Suprapubic skin (tissue), 4 donors: ENCODE measurements at regions not wholly inside any gene's neighbourhood (a gene's known extent, or its start where the extent isn't known, plus 50 kb on each side); places are given as distances from the start of the nearest gene placed in this dataset.

Source experiments
- DNase-seq, 2 donors: peaks; one replicate each; pipeline ENCODE4 v3.0.0-alpha.2; 2019; ENCODE audit warnings: low spot score in 2 of 2
- H3K27ac ChIP-seq: fragments of 200-600 bp; sonication (generic); one replicate; pipeline ENCODE4 v1.5.1; 2019
- H3K27me3 ChIP-seq: fragments of 200-600 bp; sonication (generic); one replicate; pipeline ENCODE4 v1.5.1; 2019
- H3K36me3 ChIP-seq: fragments of 200-600 bp; sonication (generic); one replicate; pipeline ENCODE4 v1.5.1; 2019
- H3K4me1 ChIP-seq: fragments of 200-600 bp; sonication (generic); one replicate; pipeline ENCODE4 v1.5.1; 2019
- H3K4me3 ChIP-seq: fragments of 200-600 bp; sonication (generic); one replicate; pipeline ENCODE4 v1.5.1; 2019; ENCODE audit warnings: mild to moderate bottlenecking
- H3K9me3 ChIP-seq: fragments of 200-600 bp; sonication (generic); one replicate; pipeline ENCODE4 v1.5.1; 2019
- EP300 ChIP-seq: sonication (generic); formaldehyde crosslinking; IDR thresholded peaks from one replicate; pipeline ENCODE4 v1.6.1; 2017; ENCODE audit warnings: antibody characterized with exemption
- POLR2A ChIP-seq, 2 donors: fragments of 450-650 bp; IDR thresholded peaks; one replicate each; pipeline ENCODE4 v1.6.1; 2017; ENCODE audit warnings: antibody characterized with exemption in 2 of 2, mild to moderate bottlenecking in 2 of 2, moderate library complexity in 2 of 2
- POLR2AphosphoS5 ChIP-seq, 3 donors: sonication (generic); formaldehyde crosslinking; IDR thresholded peaks; one replicate each; pipeline ENCODE4 v1.6.1; 2017; ENCODE audit warnings: antibody characterized with exemption in 3 of 3
- WGBS: methylation state at CpG from one replicate; pipeline ENCODE4 v1.1.5; 2018; 5-methylcytosine and 5-hydroxymethylcytosine counted together
- TF ChIP-seq, protein P1 (sequence below), 2 donors: fragments of 200-600 bp in 1 of 2; fragments of 450-650 bp in 1 of 2; sonication (generic) in 1 of 2; IDR thresholded peaks; one replicate each; pipeline ENCODE4 v1.5.1; 2016 to 2019; ENCODE audit warnings: antibody characterized with exemption in 2 of 2, mild to moderate bottlenecking in 1 of 2, moderate library complexity in 1 of 2

DNA sequence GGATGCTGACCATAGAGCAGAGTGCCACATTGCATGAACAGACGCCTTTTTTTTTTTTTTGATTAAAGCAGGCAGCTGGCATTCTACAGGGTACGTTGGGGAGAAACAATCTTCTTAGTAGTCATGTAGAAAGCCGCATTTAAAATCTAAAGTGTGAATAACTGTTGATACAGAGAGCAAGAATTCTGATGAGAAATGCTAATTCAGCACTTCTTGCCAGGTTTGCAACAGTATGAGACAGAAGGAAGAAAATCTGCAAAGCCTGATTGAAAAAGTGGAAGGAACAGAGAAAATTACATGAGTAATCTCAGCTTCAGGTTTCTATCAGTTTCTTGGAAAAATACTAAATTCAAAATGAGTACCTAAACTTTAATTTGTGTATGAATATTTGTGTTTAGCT, 232.7 kb upstream of the CHRM2 start:
- DNase-seq, result no peak
- TF ChIP-seq POLR2AphosphoS5 (IDR thresholded peaks at IDR 0.05) (no peak), EP300 (no peak), POLR2A (IDR thresholded peaks at IDR 0.05) (no peak)
- TF ChIP-seq, protein P1, sequence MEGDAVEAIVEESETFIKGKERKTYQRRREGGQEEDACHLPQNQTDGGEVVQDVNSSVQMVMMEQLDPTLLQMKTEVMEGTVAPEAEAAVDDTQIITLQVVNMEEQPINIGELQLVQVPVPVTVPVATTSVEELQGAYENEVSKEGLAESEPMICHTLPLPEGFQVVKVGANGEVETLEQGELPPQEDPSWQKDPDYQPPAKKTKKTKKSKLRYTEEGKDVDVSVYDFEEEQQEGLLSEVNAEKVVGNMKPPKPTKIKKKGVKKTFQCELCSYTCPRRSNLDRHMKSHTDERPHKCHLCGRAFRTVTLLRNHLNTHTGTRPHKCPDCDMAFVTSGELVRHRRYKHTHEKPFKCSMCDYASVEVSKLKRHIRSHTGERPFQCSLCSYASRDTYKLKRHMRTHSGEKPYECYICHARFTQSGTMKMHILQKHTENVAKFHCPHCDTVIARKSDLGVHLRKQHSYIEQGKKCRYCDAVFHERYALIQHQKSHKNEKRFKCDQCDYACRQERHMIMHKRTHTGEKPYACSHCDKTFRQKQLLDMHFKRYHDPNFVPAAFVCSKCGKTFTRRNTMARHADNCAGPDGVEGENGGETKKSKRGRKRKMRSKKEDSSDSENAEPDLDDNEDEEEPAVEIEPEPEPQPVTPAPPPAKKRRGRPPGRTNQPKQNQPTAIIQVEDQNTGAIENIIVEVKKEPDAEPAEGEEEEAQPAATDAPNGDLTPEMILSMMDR (IDR thresholded peaks at IDR 0.05), result no peak
- H3K4me3 ChIP-seq, result no peak overlapping the region
- no peaks in the 10 kb centered on the region for H3K4me1 ChIP-seq
- peaks cover 7% of the 10 kb centered on the region for H3K9me3 ChIP-seq
- no peaks in the 10 kb centered on the region for H3K27me3 ChIP-seq
- no peaks in the 10 kb centered on the region for H3K36me3 ChIP-seq
- H3K27ac ChIP-seq, result no peak overlapping the region
- 71% methylated on average over 3 of the region's 3 CpGs for WGBS

DNA sequence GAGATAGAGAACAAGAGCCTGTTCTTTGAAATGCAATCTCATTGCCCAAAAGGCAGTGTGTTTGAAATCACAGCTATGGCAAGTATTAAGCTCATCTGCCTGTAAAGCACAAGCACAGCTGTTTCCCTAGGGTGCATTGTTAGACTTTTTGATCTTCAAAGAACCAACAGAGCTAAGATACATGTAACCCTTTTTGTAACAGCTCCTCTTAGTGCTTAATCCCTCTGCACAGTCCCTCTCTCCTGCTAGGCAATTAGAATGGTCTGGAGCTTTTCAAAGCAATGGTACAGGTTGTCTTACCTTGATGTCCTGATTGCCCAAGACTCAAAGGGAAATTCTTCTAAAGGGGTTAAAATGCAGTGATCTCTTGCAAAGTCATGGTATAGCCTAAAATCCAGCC, 249.6 kb upstream of the CHRM2 start:
- Histone ChIP-seq H3K27ac (no peak overlapping the region), H3K27me3 (no peaks in the 10 kb centered on the region), H3K4me1 (no peaks in the 10 kb centered on the region), H3K4me3 (no peak overlapping the region), H3K36me3 (no peaks in the 10 kb centered on the region), H3K9me3 (no peaks in the 10 kb centered on the region)
- TF ChIP-seq EP300 (no peak), POLR2AphosphoS5 (IDR thresholded peaks at IDR 0.05) (no peak), POLR2A (IDR thresholded peaks at IDR 0.05) (no peak)
- TF ChIP-seq, protein P1 (IDR thresholded peaks at IDR 0.05), result no peak
- DNase-seq, result no peak

DNA sequence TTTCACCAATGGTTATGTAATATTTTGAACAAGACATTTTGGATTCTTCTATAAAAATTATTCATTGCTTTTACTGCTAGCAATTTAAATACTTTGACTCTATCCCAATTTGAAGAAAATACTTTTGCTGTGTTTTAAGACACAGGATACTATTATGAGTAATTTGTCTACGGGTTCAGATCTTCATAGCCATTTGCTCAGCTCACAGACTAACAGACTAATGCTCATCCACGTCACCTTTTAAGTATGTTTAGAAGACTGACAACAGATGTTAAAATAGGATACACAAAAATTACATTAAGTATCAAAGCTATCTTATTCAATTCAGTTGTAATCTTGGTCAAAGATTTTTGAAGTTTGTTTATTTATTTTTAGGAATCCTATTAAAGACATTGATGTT, 251.3 kb upstream of the CHRM2 start:
- Histone ChIP-seq H3K9me3 (no peaks in the 10 kb centered on the region), H3K36me3 (no peaks in the 10 kb centered on the region), H3K27me3 (no peaks in the 10 kb centered on the region), H3K4me1 (no peaks in the 10 kb centered on the region), H3K27ac (no peak overlapping the region), H3K4me3 (no peak overlapping the region)
- no peak for DNase-seq
- WGBS, result 70% methylated on average over 2 of the region's 2 CpGs
- no peak for TF ChIP-seq POLR2A (IDR thresholded peaks at IDR 0.05)

DNA sequence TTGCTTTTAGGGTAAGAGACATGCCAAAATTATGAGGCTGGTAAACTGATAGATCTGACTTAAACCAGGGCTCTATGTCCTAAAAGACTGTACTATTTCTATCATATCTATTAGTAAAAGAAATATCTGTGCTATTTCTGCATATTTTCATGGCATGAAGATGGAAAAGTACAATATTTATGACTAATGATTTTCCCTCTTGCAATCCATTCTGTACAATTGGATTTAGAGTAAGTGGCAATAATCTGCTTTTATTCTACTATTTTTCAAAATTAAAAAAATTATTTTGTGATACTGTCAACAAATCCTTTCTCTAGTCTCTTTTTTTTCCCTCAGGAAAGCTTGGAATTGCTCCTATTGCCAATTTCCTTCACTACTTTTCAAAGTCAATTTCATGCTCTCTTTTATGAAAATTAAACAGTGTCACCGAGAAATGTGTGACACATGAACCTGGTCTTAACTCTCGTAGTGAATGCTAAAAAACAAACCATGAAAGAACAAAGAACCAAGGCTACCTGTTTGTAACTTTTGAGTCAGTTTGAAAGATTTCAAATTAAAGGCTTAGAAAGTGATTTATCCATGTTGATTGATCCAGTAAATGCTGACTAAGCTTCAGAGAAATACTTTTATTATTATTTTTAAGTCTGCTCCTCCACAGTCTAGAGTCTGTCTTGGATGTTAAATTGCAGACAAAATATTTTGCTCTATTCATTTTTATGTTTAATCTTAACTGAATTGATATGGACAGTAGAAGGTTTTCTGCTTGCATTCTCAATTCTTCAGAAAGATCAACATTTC, 262.7 kb upstream of the CHRM2 start:
- Histone ChIP-seq H3K9me3 (no peaks in the 10 kb centered on the region), H3K27ac (no peak overlapping the region), H3K4me3 (no peak overlapping the region), H3K4me1 (no peaks in the 10 kb centered on the region), H3K36me3 (no peaks in the 10 kb centered on the region), H3K27me3 (no peaks in the 10 kb centered on the region)
- DNase-seq, result no peak
- 70% methylated on average over 2 of the region's 2 CpGs for WGBS
- no peak for TF ChIP-seq POLR2A (IDR thresholded peaks at IDR 0.05)
- no peak for TF ChIP-seq POLR2AphosphoS5 (IDR thresholded peaks at IDR 0.05)
- TF ChIP-seq, protein P1 (IDR thresholded peaks at IDR 0.05), result no peak
- TF ChIP-seq EP300, result no peak

DNA sequence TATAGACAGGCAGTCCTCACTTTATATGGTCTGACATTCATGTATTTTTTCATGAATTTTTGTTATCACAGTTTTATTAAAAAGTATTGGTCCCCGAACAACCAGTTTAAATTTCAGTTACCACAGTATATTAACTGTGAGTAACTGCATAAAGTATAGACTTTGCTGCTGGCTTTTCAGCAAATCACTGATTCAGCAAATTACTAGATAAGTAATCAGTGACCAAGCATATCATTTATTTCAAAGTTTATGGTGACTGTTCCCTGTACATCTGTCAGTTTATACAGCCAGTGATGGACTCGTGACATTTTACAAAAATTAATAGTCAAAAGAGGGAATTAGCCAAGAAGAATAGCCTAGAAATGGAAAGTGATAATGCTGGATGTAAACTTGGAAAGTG, 266.7 kb upstream of the CHRM2 start:
- Histone ChIP-seq H3K9me3 (no peaks in the 10 kb centered on the region), H3K27ac (no peak overlapping the region), H3K27me3 (no peaks in the 10 kb centered on the region), H3K4me3 (no peak overlapping the region), H3K4me1 (no peaks in the 10 kb centered on the region), H3K36me3 (no peaks in the 10 kb centered on the region)
- DNase-seq, result no peak
- 75% methylated on average over 2 of the region's 2 CpGs for WGBS
- TF ChIP-seq EP300 (no peak), POLR2A (IDR thresholded peaks at IDR 0.05) (no peak), POLR2AphosphoS5 (IDR thresholded peaks at IDR 0.05) (no peak)
- TF ChIP-seq, protein P1 (IDR thresholded peaks at IDR 0.05), result no peak

DNA sequence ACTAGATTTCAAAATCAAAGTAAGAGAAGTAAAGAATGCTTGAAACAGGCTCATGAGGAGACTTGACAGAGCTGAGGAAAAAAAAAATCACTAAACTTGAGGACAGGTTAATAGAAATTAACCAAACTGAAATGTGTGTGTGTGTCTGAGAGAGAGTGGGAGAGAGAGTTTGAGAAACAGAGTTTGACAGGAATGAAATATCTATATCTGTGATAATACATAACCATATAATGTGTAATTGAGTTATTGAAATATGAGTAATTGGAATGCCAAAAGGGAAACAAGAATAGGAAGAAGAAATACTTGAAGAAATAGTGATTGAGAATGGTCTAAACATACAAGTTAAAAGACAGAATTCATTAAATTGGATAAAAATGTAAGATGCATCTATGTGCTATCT, 268.0 kb upstream of the CHRM2 start:
- H3K36me3 ChIP-seq, result no peaks in the 10 kb centered on the region
- H3K9me3 ChIP-seq, result no peaks in the 10 kb centered on the region
- TF ChIP-seq POLR2AphosphoS5 (IDR thresholded peaks at IDR 0.05), result no peak
- TF ChIP-seq, protein P1 (IDR thresholded peaks at IDR 0.05), result no peak
- H3K4me1 ChIP-seq, result no peaks in the 10 kb centered on the region
- H3K4me3 ChIP-seq, result no peak overlapping the region
- H3K27ac ChIP-seq, result no peak overlapping the region
- no peak for DNase-seq
- no peaks in the 10 kb centered on the region for H3K27me3 ChIP-seq
